ENCODE measurements at regions not wholly inside any gene's neighbourhood (a gene's known extent, or its start where the extent isn't known, plus 50 kb on each side); places are given as distances from the start of the nearest gene placed in this dataset.

DNA sequence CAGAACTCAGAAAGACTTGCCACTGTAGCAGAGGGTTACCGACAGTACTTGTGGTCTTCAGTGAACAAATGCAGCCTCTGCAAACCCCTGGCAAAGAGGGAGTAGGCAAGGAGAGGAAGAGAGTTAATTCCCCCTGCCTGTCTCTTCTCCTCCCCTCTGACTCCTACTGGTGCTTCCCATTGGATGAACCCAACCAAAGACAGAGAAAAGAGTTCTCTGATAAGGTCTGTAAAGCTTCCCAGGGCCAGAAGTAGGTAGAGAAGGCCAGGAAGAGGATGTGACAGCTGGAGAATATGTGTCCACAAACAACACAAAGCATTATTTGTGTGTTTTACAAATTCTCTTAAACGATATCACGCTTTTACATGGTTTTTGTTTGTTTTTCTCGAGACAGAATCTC lies 66.6 kb upstream of the GPCPD1 start:
- H3K9ac ChIP-seq (ENCODE audit: insufficient read depth in 1 of 2, low read depth in 2 of 2, low read length in 2 of 2): no peak overlapping the region
- no peak for DNase-seq (ENCODE audit: extremely low read depth in 1 of 4, low spot score in 3 of 4)
- peak; percentile 97 for TF ChIP-seq ZNF239 (CRISPR knock-in tag; IDR thresholded peaks at IDR 0.05)
- TF ChIP-seq RCOR1 (IDR thresholded peaks at IDR 0.05; ENCODE audit: borderline replicate concordance in 1 of 2, low read depth in 2 of 2, low read length in 2 of 2): no peak
- H3K36me3 ChIP-seq (ENCODE audit: control insufficient read depth, insufficient read depth, low read length): no peaks in the 10 kb centered on the region
- in situ Hi-C loops (cut with MboI): no loop called here
- peaks cover 3 to 16% of the 10 kb centered on the region in 2 experiments; a peak in 3 of 5 replicates for H3K4me1 ChIP-seq (replicated peaks in 1 of 2; ENCODE audit: control insufficient read depth in 2 of 2, insufficient read depth in 2 of 2, low read length in 2 of 2)
- ChIA-PET POLR2A (interaction anchor here (0.6 to 0.8 kb wide), 2 partner anchors 60 to 106 kb away, joined by 3 read pairs; no protein-coding TSS in a partner anchor), CTCF (ENCODE audit: low intra/inter-chr PET ratio) (no interaction called here)
- no peak for ATAC-seq
- no peaks in the 10 kb centered on the region for H3K9me1 ChIP-seq (ENCODE audit: control insufficient read depth, insufficient read depth, low read length)
- H3K79me2 ChIP-seq (ENCODE audit: control insufficient read depth, insufficient read depth, low read length): no peaks in the 10 kb centered on the region
- no peak for FAIRE-seq
- WGBS (ENCODE audit: insufficient coverage, low coverage, missing lambda C conversion rate): 13% methylated on average over 4 of the region's 4 CpGs
- no peak overlapping the region for H3K4me2 ChIP-seq (ENCODE audit: insufficient read depth, low read length)
- no peaks in the 10 kb centered on the region for H3K9me3 ChIP-seq (replicated peaks; ENCODE audit: control insufficient read depth, insufficient read depth, low read depth, low read length)
- H4K20me1 ChIP-seq (replicated peaks; ENCODE audit: control insufficient read depth, insufficient read depth, low read length): no peaks in the 10 kb centered on the region
- H2AFZ ChIP-seq (ENCODE audit: low read depth, low read length): 0 out of 2 replicates have a peak overlapping the region, but pooled peaks have one; percentile 3
- intact Hi-C loops (cut with micrococcal nuclease): loop anchor here (10.0 kb wide), 1 partner anchor 107 kb away; no protein-coding TSS in a partner anchor
- no TSS peak for BruUV-seq (replicated peaks)
- H3K27ac ChIP-seq (ENCODE audit: extremely low read depth, low read depth, low read length): no peak overlapping the region
- no peaks in the 10 kb centered on the region for H3K27me3 ChIP-seq (ENCODE audit: control insufficient read depth in 2 of 2, insufficient read depth in 2 of 2, low read length in 2 of 2)
- no peak overlapping the region for H3K4me3 ChIP-seq

GRCh38 chr20:5675103-5676091 lies 64.6 kb upstream of the GPCPD1 start:
- in situ Hi-C loops (cut with MboI) (no loop called here), intact Hi-C loops (cut with micrococcal nuclease) (loop anchor here (10.0 kb wide), 1 partner anchor 109 kb away; no protein-coding TSS in a partner anchor)
- Histone ChIP-seq H3K27ac (ENCODE audit: extremely low read depth, low read depth, low read length) (peak overlapping the region; percentile 51), H3K4me3 (no peak overlapping the region), H3K9me3 (replicated peaks; ENCODE audit: control insufficient read depth, insufficient read depth, low read depth, low read length) (no peaks in the 10 kb centered on the region), H3K27me3 (ENCODE audit: control insufficient read depth in 2 of 2, insufficient read depth in 2 of 2, low read length in 2 of 2) (no peaks in the 10 kb centered on the region), H3K4me2 (ENCODE audit: insufficient read depth, low read length) (peak overlapping the region; percentile 31; the same call in 1 of the 2 replicates), H3K9ac (ENCODE audit: insufficient read depth in 1 of 2, low read depth in 2 of 2, low read length in 2 of 2) (no peak overlapping the region), H2AFZ (ENCODE audit: low read depth, low read length) (0 out of 2 replicates have a peak overlapping the region, but pooled peaks have one; percentile 37), H3K9me1 (ENCODE audit: control insufficient read depth, insufficient read depth, low read length) (no peaks in the 10 kb centered on the region), H3K4me1 (replicated peaks in 1 of 2; ENCODE audit: control insufficient read depth in 2 of 2, insufficient read depth in 2 of 2, low read length in 2 of 2) (peaks cover 6 to 21% of the 10 kb centered on the region in 2 experiments; a peak in 3 of 5 replicates), H3K36me3 (ENCODE audit: control insufficient read depth, insufficient read depth, low read length) (no peaks in the 10 kb centered on the region), H4K20me1 (replicated peaks; ENCODE audit: control insufficient read depth, insufficient read depth, low read length) (no peaks in the 10 kb centered on the region), H3K79me2 (ENCODE audit: control insufficient read depth, insufficient read depth, low read length) (no peaks in the 10 kb centered on the region)
- BruUV-seq (replicated peaks): no TSS peak
- POLR2A ChIA-PET: interaction anchor here (0.5 kb wide), 1 partner anchor 38 kb away, joined by 3 read pairs; no protein-coding TSS in a partner anchor
- CTCF ChIA-PET (ENCODE audit: low intra/inter-chr PET ratio): no interaction called here
- 29% methylated on average over 12 of the region's 12 CpGs for WGBS (ENCODE audit: insufficient coverage, low coverage, missing lambda C conversion rate)
- peak; percentile 93 for FAIRE-seq
- ATAC-seq: peak; percentile 86
- peak in 2 of 4 experiments; percentile 65 to 86 for DNase-seq (ENCODE audit: extremely low read depth in 1 of 4, low spot score in 3 of 4)
- TF ChIP-seq BCOR (IDR thresholded peaks at IDR 0.05) (peak; percentile 94), KDM5B (IDR thresholded peaks at IDR 0.05; ENCODE audit: insufficient replicate concordance, low read depth, low read length) (no peak), SMARCC2 (IDR thresholded peaks at IDR 0.05; ENCODE audit: low read depth) (peak; percentile 74), PBX2 (CRISPR knock-in tag; IDR thresholded peaks at IDR 0.05; ENCODE audit: low read depth) (no peak), PBX2 (tag; conservative IDR thresholded peaks at IDR 0.05; ENCODE audit: low read depth) (peak; percentile 61), EP300 (IDR thresholded peaks at IDR 0.05; ENCODE audit: low read length) (peak; percentile 91), JUND (IDR thresholded peaks at IDR 0.05; ENCODE audit: borderline replicate concordance, low read depth, low read length) (peak; percentile 74; the same call in 1 of the 2 replicates), JUND (tag; IDR thresholded peaks at IDR 0.05; ENCODE audit: borderline replicate concordance, low read depth, low read length) (peak; percentile 36; the same call in 1 of the 3 replicates), HNRNPH1 (optimal IDR thresholded peaks at IDR 0.05; ENCODE audit: low read depth, low read length) (no peak), SMARCA5 (IDR thresholded peaks at IDR 0.05) (peak; percentile 23; the same call in 1 of the 2 replicates)

Measured in K562 (cell line).